Stomach (tissue), 8 donors: ENCODE measurements at regions not wholly inside any gene's neighbourhood (a gene's known extent, or its start where the extent isn't known, plus 50 kb on each side); places are given as distances from the start of the nearest gene placed in this dataset.

Source experiments
- DNase-seq, 2 donors: peaks; one replicate each; pipeline versions ENCODE4 v3.0.0 to v3.0.0-alpha.2; 2013 to 2019
- H3K27ac ChIP-seq, 5 donors: fragments of 200-600 bp in 4 of 5; sonication (generic) in 4 of 5; one replicate each; pipeline ENCODE4 v1.5.1; 2013 to 2019; ENCODE audit warnings: mild to moderate bottlenecking in 1 of 5, moderate library complexity in 1 of 5
- H3K27me3 ChIP-seq, 3 donors: fragments of 200-600 bp; sonication (generic); one replicate each; pipeline ENCODE4 v1.5.1; 2017 to 2019; ENCODE audit warnings: mixed run types in 1 of 3
- H3K36me3 ChIP-seq, 4 donors: fragments of 200-600 bp; sonication (generic); 1 replicate in 3 of 4; 2 replicates in 1 of 4; pipeline ENCODE4 v1.5.1; 2016 to 2019
- H3K4me1 ChIP-seq, 4 donors: fragments of 200-600 bp; sonication (generic); one replicate each; pipeline ENCODE4 v1.5.1; 2016 to 2019
- H3K4me3 ChIP-seq, 4 donors: fragments of 200-600 bp; sonication (generic) in 3 of 4; one replicate each; pipeline ENCODE4 v1.5.1; 2016 to 2019; ENCODE audit warnings: mild to moderate bottlenecking in 1 of 4
- H3K9me3 ChIP-seq, 4 donors: fragments of 200-600 bp; sonication (generic); one replicate each; pipeline ENCODE4 v1.5.1; 2016 to 2019
- EP300 ChIP-seq: sonication (generic); formaldehyde crosslinking; IDR thresholded peaks from one replicate; pipeline ENCODE4 v1.6.1; 2017; ENCODE audit warnings: antibody characterized with exemption
- POLR2A ChIP-seq, 4 donors: fragments of 450-650 bp; IDR thresholded peaks; one replicate each; pipeline ENCODE4 v1.6.1; 2016; ENCODE audit warnings: antibody characterized with exemption in 4 of 4, control low read depth in 2 of 4, mild to moderate bottlenecking in 1 of 4, moderate library complexity in 1 of 4
- POLR2AphosphoS5 ChIP-seq, 3 donors: sonication (generic); formaldehyde crosslinking; IDR thresholded peaks; one replicate each; pipeline ENCODE4 v1.6.1; 2016; ENCODE audit warnings: antibody characterized with exemption in 3 of 3
- WGBS, 5 donors: extraction: QIAGEN DNeasy Blood & Tissue Kit in 3 of 5; methylation state at CpG; one replicate each; pipeline versions ENCODE4 v1.1.5 to v1.1.7; 2013 to 2018; 5-methylcytosine and 5-hydroxymethylcytosine counted together
- intact Hi-C: fragments of 100-400 bp; cut with DNase I; formaldehyde crosslinking; loops from one replicate; pipeline ENCODE4 v1.15.1; 2023; ENCODE audit warnings: low total_unique reads
- TF ChIP-seq, protein P1 (sequence below), 7 experiments: fragments of 450-650 bp in 4 of 7; fragments of 200-600 bp in 3 of 7; sonication (generic) in 3 of 7; IDR thresholded peaks; one replicate each; pipeline ENCODE4 v1.5.1; 2016 to 2019; ENCODE audit warnings: antibody characterized with exemption in 7 of 7, control low read depth in 2 of 7, mild to moderate bottlenecking in 1 of 7
- donor health status: healthy with polysubstance abuse.
- donor health status: Bipolar disorder and iron deficiency.
- donor health status: healthy.

- H3K9me3 ChIP-seq = no peaks in the 10 kb centered on the region
- 79 to 90% (median 88%) methylated on average over 2 of the region's 2 CpGs for WGBS, 5 donors
- no peaks in the 10 kb centered on the region for H3K4me1 ChIP-seq
- no peak overlapping the region for H3K4me3 ChIP-seq
- no peaks in the 10 kb centered on the region for H3K27me3 ChIP-seq
- no peaks in the 10 kb centered on the region for H3K36me3 ChIP-seq
- no peak overlapping the region for H3K27ac ChIP-seq
- TF ChIP-seq POLR2AphosphoS5 (IDR thresholded peaks at IDR 0.05) (no peak), POLR2A (IDR thresholded peaks at IDR 0.05) (no peak), EP300 (no peak)
- TF ChIP-seq, protein P1, sequence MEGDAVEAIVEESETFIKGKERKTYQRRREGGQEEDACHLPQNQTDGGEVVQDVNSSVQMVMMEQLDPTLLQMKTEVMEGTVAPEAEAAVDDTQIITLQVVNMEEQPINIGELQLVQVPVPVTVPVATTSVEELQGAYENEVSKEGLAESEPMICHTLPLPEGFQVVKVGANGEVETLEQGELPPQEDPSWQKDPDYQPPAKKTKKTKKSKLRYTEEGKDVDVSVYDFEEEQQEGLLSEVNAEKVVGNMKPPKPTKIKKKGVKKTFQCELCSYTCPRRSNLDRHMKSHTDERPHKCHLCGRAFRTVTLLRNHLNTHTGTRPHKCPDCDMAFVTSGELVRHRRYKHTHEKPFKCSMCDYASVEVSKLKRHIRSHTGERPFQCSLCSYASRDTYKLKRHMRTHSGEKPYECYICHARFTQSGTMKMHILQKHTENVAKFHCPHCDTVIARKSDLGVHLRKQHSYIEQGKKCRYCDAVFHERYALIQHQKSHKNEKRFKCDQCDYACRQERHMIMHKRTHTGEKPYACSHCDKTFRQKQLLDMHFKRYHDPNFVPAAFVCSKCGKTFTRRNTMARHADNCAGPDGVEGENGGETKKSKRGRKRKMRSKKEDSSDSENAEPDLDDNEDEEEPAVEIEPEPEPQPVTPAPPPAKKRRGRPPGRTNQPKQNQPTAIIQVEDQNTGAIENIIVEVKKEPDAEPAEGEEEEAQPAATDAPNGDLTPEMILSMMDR (IDR thresholded peaks at IDR 0.05) = no peak
- DNase-seq = no peak
- intact Hi-C loops = no loop called here
These were observed 112.6 kb downstream of the BRMS1L start for GRCh38 chr14:35938770-35939169.

GRCh38 chr14:35934499-35934898, 108.4 kb downstream of the BRMS1L start:
- DNase-seq = no peak
- intact Hi-C loops = no loop called here
- H3K36me3 ChIP-seq = no peaks in the 10 kb centered on the region
- H3K27ac ChIP-seq = no peak overlapping the region
- H3K4me1 ChIP-seq = no peaks in the 10 kb centered on the region
- H3K9me3 ChIP-seq = no peaks in the 10 kb centered on the region
- TF ChIP-seq, protein P1 (IDR thresholded peaks at IDR 0.05) = no peak
- TF ChIP-seq POLR2AphosphoS5 (IDR thresholded peaks at IDR 0.05) (no peak), EP300 (no peak), POLR2A (IDR thresholded peaks at IDR 0.05) (no peak)
- WGBS, 5 donors = 60 to 70% (median 67%) methylated on average over 2 of the region's 2 CpGs
- H3K4me3 ChIP-seq = no peak overlapping the region
- no peaks in the 10 kb centered on the region for H3K27me3 ChIP-seq

DNA sequence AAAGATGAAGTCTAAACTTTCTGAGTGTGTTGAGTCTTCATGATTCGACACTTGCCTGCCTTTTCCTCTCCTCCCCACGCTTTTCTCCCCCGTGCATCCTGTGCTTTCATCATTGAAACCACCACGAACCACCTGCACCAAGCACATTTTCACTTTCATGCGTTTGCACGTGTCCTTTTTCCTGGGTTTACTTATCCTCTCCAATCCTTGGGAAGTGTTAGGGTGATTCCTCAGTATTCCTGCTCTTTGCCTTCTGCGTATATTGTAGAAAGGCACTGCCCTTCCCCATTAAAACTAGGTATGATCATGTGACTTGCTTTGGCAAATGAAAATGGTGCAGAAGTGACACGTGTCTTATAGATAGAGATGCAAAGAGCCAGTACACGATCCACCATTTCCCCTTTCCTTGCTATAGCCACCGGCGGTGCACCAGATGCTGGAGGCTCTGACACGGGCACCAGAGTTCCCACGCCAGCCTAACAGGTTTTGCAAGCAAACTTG, 106.6 kb downstream of the BRMS1L start:
- DNase-seq = peak in 1 of 2 donors; percentile 21
- no peak for TF ChIP-seq POLR2A (IDR thresholded peaks at IDR 0.05)
- no peak for TF ChIP-seq POLR2AphosphoS5 (IDR thresholded peaks at IDR 0.05)
- TF ChIP-seq, protein P1 (IDR thresholded peaks at IDR 0.05) = no peak
- TF ChIP-seq EP300 = no peak
- intact Hi-C loops = no loop called here
- WGBS, 5 donors = 70 to 79% (median 74%) methylated on average over 13 of the region's 13 CpGs
- Histone ChIP-seq H3K9me3 (no peaks in the 10 kb centered on the region), H3K27ac (no peak overlapping the region), H3K4me3 (no peak overlapping the region), H3K36me3 (no peaks in the 10 kb centered on the region), H3K4me1 (no peaks in the 10 kb centered on the region), H3K27me3 (peaks cover 0 to 4% (median 0%) of the 10 kb centered on the region in 3 donors)

DNA sequence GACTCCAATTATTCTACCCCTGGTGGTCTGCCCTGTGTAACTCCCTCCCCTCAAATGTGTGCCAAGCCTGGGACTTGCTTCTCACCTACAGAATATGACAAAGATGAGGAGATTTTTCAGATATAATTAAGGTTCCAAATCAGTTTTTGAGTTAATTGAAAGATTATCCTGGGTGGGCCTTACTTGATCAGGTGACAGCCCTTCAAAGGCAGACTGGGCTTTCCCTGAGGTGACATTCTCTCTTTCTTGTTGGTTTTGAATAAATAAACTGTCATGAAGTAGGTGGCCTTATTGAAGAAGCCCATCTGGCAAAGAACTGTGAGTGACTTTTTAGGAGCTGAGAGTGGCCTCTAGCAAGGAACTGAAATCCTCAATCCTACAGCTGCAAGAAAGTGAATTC, 106.0 kb downstream of the BRMS1L start:
- DNase-seq = no peak
- Histone ChIP-seq H3K27me3 (peaks cover 0 to 4% (median 0%) of the 10 kb centered on the region in 3 donors), H3K36me3 (no peaks in the 10 kb centered on the region), H3K27ac (no peak overlapping the region), H3K9me3 (no peaks in the 10 kb centered on the region), H3K4me3 (no peak overlapping the region), H3K4me1 (no peaks in the 10 kb centered on the region)
- intact Hi-C loops = no loop called here
- TF ChIP-seq POLR2AphosphoS5 (IDR thresholded peaks at IDR 0.05) = no peak
- no peak for TF ChIP-seq EP300
- TF ChIP-seq, protein P1 (IDR thresholded peaks at IDR 0.05) = no peak
